KOPT-K1 (cell line): ENCODE measurements at regions not wholly inside any gene's neighbourhood (a gene's known extent, or its start where the extent isn't known, plus 50 kb on each side); places are given as distances from the start of the nearest gene placed in this dataset.

ENCODE experiments used
- H3K27ac ChIP-seq: fragments of 200-600 bp; sonication (generic); 2 replicates; pipeline ENCODE4 v1.5.1; 2016; ENCODE audit warnings: antibody characterized with exemption, mild to moderate bottlenecking, low read depth, low read length; ENCODE audit not compliant: poor library complexity, severe bottlenecking
- H3K36me3 ChIP-seq: fragments of 200-600 bp; sonication (generic); 2 replicates; pipeline ENCODE4 v1.5.1; 2017; ENCODE audit warnings: antibody characterized with exemption, mild to moderate bottlenecking, low read length, moderate library complexity; ENCODE audit not compliant: insufficient read depth
- H3K9me3 ChIP-seq: fragments of 200-600 bp; sonication (generic); 2 replicates; pipeline ENCODE4 v1.5.1; 2017; ENCODE audit warnings: antibody characterized with exemption, low read length, mild to moderate bottlenecking; ENCODE audit not compliant: insufficient read depth, poor library complexity, severe bottlenecking

DNA sequence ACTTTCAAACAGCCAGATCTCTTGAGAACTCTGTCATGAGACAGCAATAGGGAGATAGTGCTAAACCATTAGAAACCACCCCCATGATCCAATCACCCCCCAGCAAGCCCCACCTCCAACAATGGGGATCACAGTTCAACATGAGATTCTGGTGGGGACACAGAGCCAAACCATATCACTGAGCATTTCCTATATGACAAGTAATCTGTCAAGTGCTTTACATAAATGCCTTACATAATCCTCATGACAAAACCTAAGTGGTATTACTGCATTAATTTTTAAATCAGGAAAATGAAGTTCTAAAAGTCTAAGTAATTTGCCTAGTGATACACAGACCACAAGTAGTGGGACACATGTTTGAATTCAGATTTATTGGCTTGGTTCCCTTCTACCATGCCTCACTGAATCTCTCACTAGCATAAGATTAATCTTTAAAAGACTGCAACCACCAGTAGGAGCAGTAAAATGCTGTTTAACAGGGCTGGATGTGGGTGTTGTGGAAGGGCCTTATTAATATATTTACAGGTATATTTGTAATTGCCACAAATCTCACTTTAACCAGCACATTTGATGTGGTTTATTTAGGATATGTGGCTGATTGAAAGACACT, 323.1 kb upstream of the FBXO33 start:
- Histone ChIP-seq H3K27ac (no peak overlapping the region), H3K9me3 (no peaks in the 10 kb centered on the region)

DNA sequence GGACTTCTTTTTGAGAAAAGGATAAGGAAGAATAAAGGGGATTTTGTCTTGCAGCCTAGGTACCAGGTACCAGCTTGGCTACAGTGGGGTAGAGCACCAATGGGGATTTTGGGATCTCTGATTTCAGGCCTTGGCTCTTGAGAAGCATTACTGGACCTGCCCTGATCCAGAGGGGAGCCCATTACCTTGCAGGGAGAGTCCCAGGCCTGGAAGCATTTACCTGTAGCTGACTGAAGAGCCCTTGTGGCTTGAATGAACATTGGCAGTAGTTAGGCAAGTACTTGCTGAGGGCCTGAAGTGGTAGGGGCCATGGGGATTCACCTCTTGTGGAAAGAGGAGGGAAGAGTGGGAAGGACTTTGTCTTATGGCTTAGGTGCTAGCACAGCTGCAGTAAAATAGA, 308.2 kb upstream of the FBXO33 start:
- no peaks in the 10 kb centered on the region for H3K9me3 ChIP-seq
- H3K27ac ChIP-seq = no peak overlapping the region
- H3K36me3 ChIP-seq = no peaks in the 10 kb centered on the region

More for the DNA sequence above, 323.1 kb upstream of the FBXO33 start:
- no peaks in the 10 kb centered on the region for H3K36me3 ChIP-seq

DNA sequence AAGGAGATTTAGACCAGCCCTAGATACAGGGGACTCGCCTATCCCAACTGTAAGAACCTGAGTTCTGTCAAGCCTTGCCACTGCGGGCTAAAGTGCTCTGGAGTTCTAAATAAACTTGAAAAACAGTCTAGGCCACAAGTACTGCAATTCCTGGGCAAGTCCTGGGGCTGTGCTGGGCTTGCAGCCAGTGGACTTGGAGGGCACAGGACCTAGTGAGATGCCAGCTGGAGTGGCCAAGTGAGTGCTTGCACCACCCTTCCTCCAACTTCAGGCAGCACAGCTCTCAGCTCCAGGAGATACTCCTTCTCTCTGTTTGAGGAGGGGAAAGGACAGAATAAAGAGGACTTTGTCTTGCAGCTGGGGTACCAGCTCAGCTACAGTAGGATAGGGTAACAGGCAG, 307.6 kb upstream of the FBXO33 start:
- H3K9me3 ChIP-seq = no peaks in the 10 kb centered on the region
- no peak overlapping the region for H3K27ac ChIP-seq
- H3K36me3 ChIP-seq = no peaks in the 10 kb centered on the region

DNA sequence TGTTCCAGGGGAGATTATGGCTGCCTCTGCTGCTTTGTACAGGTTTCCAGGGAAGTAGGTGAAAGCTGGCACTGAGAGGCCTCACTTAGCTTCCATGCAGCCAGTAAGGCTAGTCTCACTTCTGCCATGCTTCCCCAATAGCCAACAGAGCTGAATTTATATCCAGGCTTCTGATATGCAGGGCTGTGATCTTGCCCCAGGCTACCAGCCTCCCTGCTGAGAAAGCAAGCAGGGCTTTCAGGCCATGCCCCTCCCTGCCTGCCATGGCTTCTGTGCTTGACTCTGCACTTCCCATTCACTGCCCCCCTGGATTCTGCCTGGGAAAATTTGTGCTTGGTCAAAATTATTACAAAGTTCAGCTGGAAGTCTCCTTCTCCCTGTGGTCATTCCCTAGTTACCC, 302.1 kb upstream of the FBXO33 start:
- H3K27ac ChIP-seq = no peak overlapping the region
- H3K9me3 ChIP-seq = no peaks in the 10 kb centered on the region
- H3K36me3 ChIP-seq = no peaks in the 10 kb centered on the region

DNA sequence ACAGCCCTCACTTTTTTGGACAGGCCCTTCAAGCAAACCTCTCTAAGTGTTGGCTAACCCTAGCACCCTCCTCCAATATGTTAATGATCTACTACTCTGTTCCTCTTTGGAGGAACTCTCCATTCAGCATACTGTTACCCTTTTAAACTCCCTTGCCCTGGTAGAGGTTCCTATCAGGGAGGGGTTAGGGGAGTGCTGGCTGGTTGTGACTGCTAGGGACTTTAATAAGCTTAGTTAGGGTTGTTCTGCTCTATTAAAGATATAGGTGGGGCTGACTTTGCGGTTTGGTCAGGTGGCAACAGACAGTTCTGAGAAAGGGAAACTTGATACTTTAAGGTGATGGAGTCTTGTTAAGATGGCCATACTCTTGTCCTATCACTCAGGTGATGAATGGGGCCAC, 301.5 kb upstream of the FBXO33 start:
- Histone ChIP-seq H3K9me3 (no peaks in the 10 kb centered on the region), H3K27ac (no peak overlapping the region), H3K36me3 (no peaks in the 10 kb centered on the region)

DNA sequence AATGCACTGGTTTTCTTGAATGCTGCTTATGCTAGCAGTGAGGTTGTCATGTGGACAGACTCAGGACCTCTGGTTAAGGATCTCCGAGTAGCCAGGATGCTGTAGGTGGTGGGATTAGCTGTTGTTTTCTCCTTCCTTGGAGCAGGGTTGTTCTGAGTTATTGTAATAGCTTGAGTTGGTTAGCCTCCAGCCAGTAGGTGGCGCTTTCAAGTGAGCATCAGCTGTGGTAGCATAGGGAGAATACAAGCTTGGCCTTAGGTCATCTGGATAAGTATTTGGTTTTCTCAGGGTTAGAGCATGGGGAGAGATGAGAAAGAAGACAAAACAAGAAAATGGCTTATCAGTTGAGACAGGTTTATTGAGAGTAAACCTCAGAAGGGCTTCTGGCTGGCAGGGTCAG, 299.7 kb upstream of the FBXO33 start:
- no peaks in the 10 kb centered on the region for H3K36me3 ChIP-seq
- H3K27ac ChIP-seq = no peak overlapping the region
- H3K9me3 ChIP-seq = no peaks in the 10 kb centered on the region

DNA sequence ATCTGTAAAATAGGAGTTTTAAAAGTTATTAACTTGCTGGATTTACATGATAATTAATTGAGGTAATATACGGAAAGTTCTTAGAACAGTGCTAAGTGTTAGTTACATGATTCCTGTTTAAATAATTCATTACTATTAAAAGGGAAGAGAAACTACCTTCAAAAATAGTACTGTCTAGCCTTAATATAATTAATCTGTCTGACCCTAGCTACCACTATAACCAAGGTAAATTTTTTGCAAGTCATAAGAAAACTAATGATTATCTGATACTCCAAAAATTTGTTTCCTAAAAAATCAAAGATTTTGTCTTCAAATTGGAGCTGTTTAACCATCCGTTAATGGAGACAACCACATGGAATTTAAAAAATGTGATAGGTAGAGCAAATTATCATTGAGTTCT, 294.3 kb upstream of the FBXO33 start:
- no peak overlapping the region for H3K27ac ChIP-seq
- no peaks in the 10 kb centered on the region for H3K36me3 ChIP-seq
- no peaks in the 10 kb centered on the region for H3K9me3 ChIP-seq

DNA sequence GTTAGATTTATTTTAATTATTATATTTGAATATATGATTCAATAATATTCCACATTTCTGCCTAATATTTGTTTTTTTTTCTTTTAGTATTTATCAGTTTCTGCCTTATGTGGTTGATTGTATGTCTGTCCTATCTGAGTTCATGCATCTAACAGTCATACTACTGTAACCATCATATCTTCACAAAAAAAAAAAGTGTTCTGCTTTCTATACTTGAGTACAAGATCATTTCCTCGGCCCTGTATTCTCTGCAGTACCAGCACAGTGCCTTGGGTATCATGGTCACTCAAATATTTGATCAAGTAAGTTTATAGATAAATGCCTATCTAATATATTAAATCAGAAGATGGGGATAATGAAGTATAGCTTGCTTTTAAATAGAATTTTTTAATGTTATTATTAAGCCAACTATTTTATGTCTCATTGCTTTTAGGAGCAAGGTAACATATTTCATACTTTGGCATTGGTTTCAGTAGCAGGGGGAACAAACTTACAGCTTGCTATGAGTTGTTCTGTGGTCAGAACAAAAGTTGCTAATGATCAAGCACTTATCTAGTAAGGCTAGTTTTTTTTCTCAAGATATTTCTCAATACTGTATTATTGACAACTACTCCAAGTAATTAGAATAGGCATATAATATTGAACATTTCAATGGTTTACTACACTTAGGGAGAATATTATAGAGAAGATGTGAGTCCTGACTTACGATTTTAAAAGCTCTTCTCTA, 290.5 kb upstream of the FBXO33 start:
- H3K9me3 ChIP-seq = no peaks in the 10 kb centered on the region
- H3K36me3 ChIP-seq = no peaks in the 10 kb centered on the region
- H3K27ac ChIP-seq = no peak overlapping the region

DNA sequence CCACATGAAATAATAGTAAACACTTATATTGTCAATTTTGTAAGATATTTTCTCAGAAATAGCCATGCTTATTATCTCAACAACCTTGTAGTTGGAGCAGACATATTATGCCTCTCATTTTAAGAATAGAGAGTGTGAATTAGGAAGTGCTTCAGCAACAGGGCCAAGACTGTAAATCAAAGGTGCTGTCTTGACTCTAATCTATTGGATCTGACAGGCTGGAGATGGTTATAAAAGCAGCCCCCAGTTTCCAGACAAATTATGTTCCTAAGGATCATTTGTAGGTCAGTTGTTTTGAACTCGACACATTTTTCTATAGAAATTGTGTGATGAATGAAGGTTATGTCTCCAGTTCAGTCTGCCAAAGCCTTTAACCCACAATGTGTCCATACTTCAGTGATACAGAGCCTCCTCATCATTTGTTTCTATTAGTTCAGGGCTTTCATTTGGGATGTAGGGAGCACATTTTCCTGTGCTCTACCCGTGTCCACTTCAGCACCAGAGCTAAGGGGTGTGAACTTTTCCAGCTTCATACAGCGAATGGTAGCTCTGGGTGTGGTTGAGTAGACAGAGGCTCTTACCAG, 284.8 kb upstream of the FBXO33 start:
- H3K27ac ChIP-seq = no peak overlapping the region
- no peaks in the 10 kb centered on the region for H3K36me3 ChIP-seq
- no peaks in the 10 kb centered on the region for H3K9me3 ChIP-seq

DNA sequence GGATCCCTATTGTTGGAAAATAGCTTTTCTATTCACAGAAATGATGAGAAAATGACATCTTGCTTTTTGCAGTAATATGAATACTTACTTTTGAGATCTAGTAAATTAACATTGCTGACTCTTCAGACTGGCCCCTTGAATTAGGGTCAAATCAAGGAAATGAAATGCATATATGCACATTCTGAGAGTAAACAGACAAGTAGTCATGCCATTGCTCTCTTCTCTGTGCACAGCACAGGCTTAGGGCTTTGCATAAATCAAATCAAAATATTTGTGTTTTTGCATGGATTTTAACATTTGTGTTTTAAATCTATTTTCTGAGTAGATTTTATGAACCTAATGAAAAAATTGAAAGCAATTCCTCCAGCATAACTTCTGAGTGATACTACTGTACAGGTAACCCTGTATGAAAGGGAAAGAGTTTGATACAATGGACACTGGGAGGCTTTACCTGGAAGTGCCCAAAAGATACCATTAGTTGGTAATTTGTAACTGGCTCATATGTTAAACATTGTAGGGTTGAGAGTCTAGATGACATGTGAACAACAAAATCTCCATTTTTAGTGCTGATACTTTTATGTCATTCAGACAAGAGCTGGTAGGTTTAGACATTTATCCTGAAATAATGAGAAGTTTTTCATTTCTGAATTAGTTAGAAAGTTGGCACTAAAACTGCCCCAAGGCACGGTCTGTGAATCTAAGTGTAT, 280.2 kb upstream of the FBXO33 start:
- H3K9me3 ChIP-seq = no peaks in the 10 kb centered on the region
- no peak overlapping the region for H3K27ac ChIP-seq
- no peaks in the 10 kb centered on the region for H3K36me3 ChIP-seq

DNA sequence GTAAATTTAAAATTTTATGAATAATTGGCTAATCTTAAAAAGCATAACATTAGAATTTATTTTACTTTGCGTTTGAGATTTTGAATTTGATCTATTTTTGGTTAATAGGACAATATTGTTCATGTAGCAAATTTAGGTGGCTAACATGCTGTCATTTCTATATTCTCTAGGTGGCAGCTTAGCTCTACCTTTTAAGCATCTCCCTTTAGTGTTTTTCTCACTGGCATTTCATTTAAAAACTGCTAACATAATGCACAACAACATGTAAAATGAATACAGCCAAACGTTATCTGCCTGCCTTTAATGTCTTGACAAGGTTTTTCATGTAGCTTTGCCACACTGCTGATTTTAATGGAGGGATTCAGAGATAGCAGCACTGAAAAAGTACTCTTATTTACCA, 272.4 kb upstream of the FBXO33 start:
- Histone ChIP-seq H3K27ac (no peak overlapping the region), H3K36me3 (no peaks in the 10 kb centered on the region), H3K9me3 (no peaks in the 10 kb centered on the region)

DNA sequence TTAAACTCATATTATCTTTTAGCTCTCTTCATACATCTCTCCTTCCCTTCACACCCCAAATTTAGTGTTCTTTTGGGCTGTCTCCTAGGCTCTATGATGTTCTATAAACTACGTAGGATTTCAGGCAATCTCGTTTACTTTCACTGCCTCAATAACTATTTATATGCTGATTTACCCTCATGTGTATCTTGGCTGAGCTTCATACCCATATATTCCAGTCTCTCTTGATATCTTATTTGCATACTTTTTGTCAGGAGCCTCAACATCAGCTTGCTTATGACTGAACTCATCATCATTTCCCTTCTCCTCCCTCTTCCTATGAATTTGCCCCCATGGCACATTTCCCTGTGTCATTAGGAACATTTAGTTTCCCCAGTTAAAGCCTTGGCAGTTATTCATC, 262.1 kb upstream of the FBXO33 start:
- Histone ChIP-seq H3K9me3 (no peaks in the 10 kb centered on the region), H3K27ac (no peak overlapping the region), H3K36me3 (no peaks in the 10 kb centered on the region)

DNA sequence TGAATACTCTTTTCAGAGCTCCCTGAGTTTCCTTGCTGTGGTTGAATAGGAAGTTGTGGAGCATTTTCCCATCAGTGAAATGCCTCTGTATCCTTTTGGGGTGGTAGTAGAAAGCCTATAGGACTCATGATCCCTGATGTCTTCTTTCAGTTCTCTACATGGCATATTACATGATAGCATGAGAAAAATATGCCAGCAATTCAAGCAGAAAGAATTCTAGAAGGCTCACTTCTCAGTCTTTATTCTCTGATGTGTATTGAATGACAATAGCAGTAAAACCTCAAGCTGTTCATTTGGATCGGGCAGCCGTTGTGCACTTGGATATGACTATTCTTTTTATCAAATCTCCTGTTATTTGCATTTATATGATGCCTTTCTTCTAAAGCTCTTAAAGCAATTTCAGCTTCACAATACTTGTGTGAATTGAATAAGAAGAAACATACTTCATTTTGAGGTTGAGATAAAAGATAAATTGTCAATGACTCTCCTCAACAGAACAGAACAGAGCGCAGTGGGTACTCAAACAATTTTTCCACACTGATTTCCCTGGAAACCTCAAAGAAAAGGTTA, 251.5 kb upstream of the FBXO33 start:
- Histone ChIP-seq H3K27ac (no peak overlapping the region), H3K36me3 (no peaks in the 10 kb centered on the region), H3K9me3 (no peaks in the 10 kb centered on the region)

DNA sequence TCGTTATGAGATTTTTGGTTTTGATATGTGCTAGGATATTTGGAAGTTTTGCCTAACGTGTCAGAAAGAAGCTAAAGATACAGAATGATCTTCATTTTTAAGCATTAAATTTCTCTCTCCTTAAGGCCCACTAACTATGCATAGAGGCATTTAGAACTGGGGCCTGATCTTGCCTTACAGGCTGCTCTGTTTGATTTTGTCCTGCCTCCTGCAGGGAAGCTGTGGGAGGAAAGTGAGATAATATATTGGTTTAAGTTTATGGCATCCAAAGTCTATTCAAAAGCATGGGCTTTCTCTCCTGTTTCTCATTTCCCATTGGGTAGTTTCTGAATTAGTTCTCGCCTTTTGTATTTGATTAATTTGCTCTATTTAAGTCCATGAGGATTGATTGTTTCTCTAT, 250.3 kb upstream of the FBXO33 start:
- Histone ChIP-seq H3K9me3 (no peaks in the 10 kb centered on the region), H3K36me3 (no peaks in the 10 kb centered on the region), H3K27ac (no peak overlapping the region)

DNA sequence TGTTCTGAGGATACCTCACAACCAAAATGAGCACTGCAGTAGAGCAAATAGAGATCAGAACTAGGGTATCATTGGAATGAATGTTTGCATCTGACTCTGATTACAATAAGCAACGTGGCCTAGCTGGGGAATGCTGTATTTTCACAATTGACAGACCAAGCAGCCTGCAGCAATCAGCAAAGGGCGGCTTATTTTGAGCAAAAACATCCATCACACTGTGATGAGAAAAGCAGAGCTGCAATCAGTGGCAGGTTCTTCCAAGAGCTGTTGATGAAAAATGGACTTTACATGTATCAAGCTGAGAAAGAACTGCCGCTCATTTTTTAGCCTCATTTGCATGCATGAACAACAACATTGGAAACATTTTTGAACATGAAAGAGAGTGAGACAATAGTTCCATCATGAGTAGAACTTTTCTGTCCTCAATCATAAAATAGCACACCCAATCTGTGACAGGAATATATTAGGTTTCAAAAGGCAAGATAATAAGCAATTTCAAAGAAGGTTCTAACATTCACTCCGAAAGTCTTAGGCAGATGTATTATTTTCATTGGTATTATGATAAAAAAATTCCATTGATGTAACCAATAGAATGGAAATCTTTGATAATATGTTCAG, 249.7 kb upstream of the FBXO33 start:
- Histone ChIP-seq H3K36me3 (no peaks in the 10 kb centered on the region), H3K9me3 (no peaks in the 10 kb centered on the region), H3K27ac (no peak overlapping the region)
